GM23338 (cell line): ENCODE measurements at regions not wholly inside any gene's neighbourhood (a gene's known extent, or its start where the extent isn't known, plus 50 kb on each side); places are given as distances from the start of the nearest gene placed in this dataset.

Source experiments
- ATAC-seq: fragments of 200-7000 bp; cut with Tn5 transposase; 3 replicates; pipeline ENCODE4 v1.9.1; 2020
- DNase-seq: peaks from one replicate; pipeline ENCODE4 v3.0.0-alpha.2; 2015; ENCODE audit warnings: low spot score
- H2AFZ ChIP-seq: fragments of 200-600 bp; sonication (generic); 2 replicates; pipeline ENCODE4 v1.8.0; 2016; ENCODE audit warnings: antibody characterized with exemption, mild to moderate bottlenecking, moderate library complexity
- H3F3A ChIP-seq: fragments of 200-600 bp; sonication (generic); replicated peaks from 2 replicates; pipeline ENCODE4 v1.8.0; 2017; ENCODE audit warnings: antibody characterized with exemption, mixed run types, low read depth
- H3K27ac ChIP-seq: fragments of 200-600 bp; sonication (generic); 2 replicates; pipeline ENCODE4 v1.6.1; 2016; ENCODE audit warnings: low read depth
- H3K27me3 ChIP-seq: fragments of 200-600 bp; sonication (generic); 2 replicates; pipeline ENCODE4 v1.8.0; 2016; ENCODE audit warnings: mild to moderate bottlenecking, mixed run types, moderate library complexity; ENCODE audit not compliant: insufficient read depth
- H3K36me3 ChIP-seq: fragments of 200-600 bp; sonication (generic); 2 replicates; pipeline ENCODE4 v1.8.0; 2016; ENCODE audit warnings: mild to moderate bottlenecking; ENCODE audit not compliant: insufficient read depth
- H3K4me1 ChIP-seq: fragments of 200-600 bp; sonication (generic); 2 replicates; pipeline ENCODE4 v1.8.0; 2016; ENCODE audit warnings: mild to moderate bottlenecking, moderate library complexity; ENCODE audit not compliant: insufficient read depth
- H3K4me2 ChIP-seq: fragments of 200-600 bp; sonication (generic); 2 replicates; pipeline ENCODE4 v1.7.1; 2017; ENCODE audit warnings: mixed run types
- H3K4me3 ChIP-seq: fragments of 200-600 bp; sonication (generic); 2 replicates; pipeline ENCODE4 v1.6.1; 2016; ENCODE audit warnings: mixed run types
- H3K79me2 ChIP-seq: fragments of 200-600 bp; sonication (generic); replicated peaks from 2 replicates; pipeline ENCODE4 v1.8.0; 2017; ENCODE audit warnings: mild to moderate bottlenecking; ENCODE audit not compliant: insufficient read depth
- H3K9me2 ChIP-seq: fragments of 200-600 bp; sonication (generic); 2 replicates; pipeline ENCODE4 v1.8.0; 2017; ENCODE audit not compliant: insufficient read depth
- H4K20me1 ChIP-seq: fragments of 200-600 bp; sonication (generic); replicated peaks from 2 replicates; pipeline ENCODE4 v1.8.0; 2017; ENCODE audit warnings: mild to moderate bottlenecking; ENCODE audit not compliant: insufficient read depth
- H3K27ac Mint-ChIP-seq: 2 replicates; pipeline ENCODE4 v1.8.0; 2020; ENCODE audit warnings: inconsistent platforms, mild to moderate bottlenecking, moderate library complexity, mixed read lengths
- H3K27me3 Mint-ChIP-seq: 3 replicates; pipeline ENCODE4 v1.8.0; 2022; ENCODE audit warnings: low read depth, mild to moderate bottlenecking, moderate library complexity, mixed read lengths, inconsistent platforms; ENCODE audit not compliant: insufficient read depth, poor library complexity
- H3K36me3 Mint-ChIP-seq: 3 replicates; pipeline ENCODE4 v1.8.0; 2021; ENCODE audit warnings: low read depth, mild to moderate bottlenecking, inconsistent platforms, moderate library complexity, mixed read lengths
- H3K4me1 Mint-ChIP-seq: 3 replicates; pipeline ENCODE4 v1.8.0; 2020; ENCODE audit warnings: mild to moderate bottlenecking, inconsistent platforms, mixed read lengths
- H3K4me3 Mint-ChIP-seq: 3 replicates; pipeline ENCODE4 v1.8.0; 2021; ENCODE audit warnings: moderate library complexity, mild to moderate bottlenecking, inconsistent platforms, mixed read lengths
- H3K9me3 Mint-ChIP-seq: 3 replicates; pipeline ENCODE4 v1.8.0; 2020; ENCODE audit warnings: moderate library complexity, mild to moderate bottlenecking, inconsistent platforms, mixed read lengths
- CREB1 ChIP-seq: fragments of 250-450 bp; sonication (Bioruptor Pico); IDR thresholded peaks from 2 replicates; pipeline ENCODE4 v1.5.0; 2020; ENCODE audit warnings: low read depth, mild to moderate bottlenecking, moderate library complexity
- CTCF ChIP-seq, 2 experiments: fragments of 200-600 bp in 1 of 2; sonication (generic) in 1 of 2; conservative IDR thresholded peaks; 2 replicates each; pipeline versions ENCODE4 v1.5.1 to v1.6.1; 2016 to 2017; ENCODE audit warnings: antibody characterized with exemption in 2 of 2, low read depth in 2 of 2, mild to moderate bottlenecking in 2 of 2, moderate library complexity in 1 of 2
- ETS1 ChIP-seq: IDR thresholded peaks from 2 replicates; pipeline ENCODE4 v1.6.1; 2016; ENCODE audit warnings: antibody characterized with exemption
- EZH2 ChIP-seq: fragments of 200-600 bp; sonication (generic); IDR thresholded peaks from one replicate; pipeline ENCODE4 v1.8.0; 2017; ENCODE audit warnings: antibody characterized with exemption, mild to moderate bottlenecking, low read depth; ENCODE audit not compliant: unreplicated experiment
- JUNB ChIP-seq: IDR thresholded peaks from one replicate; pipeline ENCODE4 v1.6.1; 2016; ENCODE audit warnings: antibody characterized with exemption; ENCODE audit not compliant: unreplicated experiment
- NANOG ChIP-seq: IDR thresholded peaks from 2 replicates; pipeline ENCODE4 v1.6.1; 2016; ENCODE audit warnings: antibody characterized with exemption, borderline replicate concordance
- REST ChIP-seq: IDR thresholded peaks from one replicate; pipeline ENCODE4 v1.6.1; 2018; ENCODE audit warnings: antibody characterized with exemption; ENCODE audit not compliant: unreplicated experiment
- ZNF114 ChIP-seq: fragments of 250-450 bp; sonication (Bioruptor Pico); IDR thresholded peaks from 2 replicates; pipeline ENCODE4 v1.5.0; 2020; ENCODE audit warnings: mild to moderate bottlenecking, moderate library complexity
- ZNF331 ChIP-seq: fragments of 250-450 bp; sonication (Bioruptor Pico); IDR thresholded peaks from 2 replicates; pipeline ENCODE4 v1.5.0; 2020; ENCODE audit warnings: low read depth, mild to moderate bottlenecking, moderate library complexity

GRCh38 chr1:94611681-94612475 lies 70.3 kb upstream of the F3 start:
- Histone ChIP-seq H3K36me3 (no peaks in the 10 kb centered on the region; the same call in 1 of the 2 replicates), H2AFZ (no peak overlapping the region), H3K79me2 (no peaks in the 10 kb centered on the region), H3K4me3 (no peak overlapping the region), H3F3A (no peaks in the 10 kb centered on the region), H3K4me1 (0 out of 2 replicates have a peak, but pooled peaks cover 5% of the 10 kb centered on the region), H3K4me2 (no peak overlapping the region), H3K9me2 (peaks cover 8% of the 10 kb centered on the region), H3K27me3 (no peaks in the 10 kb centered on the region), H3K27ac (no peak overlapping the region), H4K20me1 (no peaks in the 10 kb centered on the region)
- DNase-seq (no peak), ATAC-seq (no peak)
- no peak overlapping the region for H3K4me3 Mint-ChIP-seq
- TF ChIP-seq CREB1 (no peak), ETS1 (no peak), JUNB (no peak), ZNF331 (no peak), CTCF (conservative IDR thresholded peaks at IDR 0.05; ENCODE audit: low read depth in 2 of 2) (no peak), NANOG (no peak), REST (no peak), ZNF114 (CRISPR knock-in tag) (no peak), EZH2 (no peak)
- H3K36me3 Mint-ChIP-seq, result no peaks in the 10 kb centered on the region
- H3K27ac Mint-ChIP-seq, result no peak overlapping the region
- peaks cover 12% of the 10 kb centered on the region for H3K27me3 Mint-ChIP-seq
- peaks cover 20% of the 10 kb centered on the region for H3K4me1 Mint-ChIP-seq
- H3K9me3 Mint-ChIP-seq, result no peaks in the 10 kb centered on the region
